ENCODE measurements at regions not wholly inside any gene's neighbourhood (a gene's known extent, or its start where the extent isn't known, plus 50 kb on each side); places are given as distances from the start of the nearest gene placed in this dataset.

DNA sequence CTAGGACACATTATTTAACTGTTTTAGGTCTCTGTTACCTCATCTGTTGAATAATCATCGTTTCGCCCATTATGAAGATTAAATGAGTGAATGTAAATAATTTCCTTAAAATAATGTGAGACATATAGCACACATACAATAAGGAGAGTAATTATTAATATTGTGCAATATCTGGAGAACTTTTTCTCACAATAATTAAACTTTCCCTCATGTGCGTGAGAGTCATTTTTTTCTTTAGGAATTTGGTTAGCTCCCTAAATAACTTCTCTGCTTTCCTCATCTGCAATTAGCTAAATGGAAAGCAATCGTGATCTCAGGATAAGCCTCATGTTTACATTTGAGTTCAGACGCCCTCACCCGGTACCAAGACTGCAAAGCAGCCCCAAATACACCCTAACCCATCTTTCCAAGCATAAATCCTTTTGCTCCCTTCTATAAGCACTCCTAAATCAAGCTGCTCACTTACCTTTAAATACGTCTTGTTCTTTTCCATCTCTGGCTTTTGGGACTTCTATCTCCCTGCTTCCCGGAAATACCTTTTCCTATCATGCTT, 78.8 kb downstream of the MZT1 start:
- ATAC-seq, result peak; percentile 78
- CTCF ChIA-PET (ENCODE audit: low intra/inter-chr PET ratio, low total read pairs), result no interaction called here
- no TSS peak for BruUV-seq (replicated peaks)
- Histone ChIP-seq H2AFZ (ENCODE audit: low read length) (no peak overlapping the region), H3K9ac (ENCODE audit: insufficient read depth, low read depth, low read length) (no peak overlapping the region), H4K20me1 (ENCODE audit: insufficient read depth, low read length) (no peaks in the 10 kb centered on the region), H3K4me2 (ENCODE audit: low read depth, low read length) (no peak overlapping the region), H3K9me3 (ENCODE audit: low read length) (no peaks in the 10 kb centered on the region), H3K79me2 (ENCODE audit: insufficient read depth, low read length) (no peaks in the 10 kb centered on the region), H3K27me3 (ENCODE audit: control insufficient read depth in 1 of 2, insufficient read depth in 2 of 2, low read length in 2 of 2) (no peaks in the 10 kb centered on the region), H3K4me3 (replicated peaks in 1 of 3; ENCODE audit: insufficient read depth in 1 of 3, low read depth in 2 of 3, low read length in 3 of 3) (no peak overlapping the region), H3K27ac (ENCODE audit: extremely low read length, insufficient read depth, low read length) (no peak overlapping the region), H3K36me3 (replicated peaks in 1 of 2; ENCODE audit: control insufficient read depth in 1 of 2, insufficient read depth in 2 of 2, low read length in 2 of 2) (no peaks in the 10 kb centered on the region), H3K4me1 (ENCODE audit: insufficient read depth, low read length) (0 out of 2 replicates have a peak, but pooled peaks cover 4% of the 10 kb centered on the region)
- POLR2A ChIA-PET, result no interaction called here
- DNase-seq (ENCODE audit: low spot score), result no peak
- FAIRE-seq, result no peak
- in situ Hi-C loops (cut with HindIII; ENCODE audit: extremely low pct_ligation_motif_present, low pct_unique_long_range_greater_than_20kb) (no loop called here), intact Hi-C loops (cut with micrococcal nuclease; ENCODE audit: unreplicated experiment) (no loop called here)
- WGBS (ENCODE audit: low lambda C conversion rate), result 8% methylated on average over 8 of the region's 8 CpGs
- TF ChIP-seq, protein P1, sequence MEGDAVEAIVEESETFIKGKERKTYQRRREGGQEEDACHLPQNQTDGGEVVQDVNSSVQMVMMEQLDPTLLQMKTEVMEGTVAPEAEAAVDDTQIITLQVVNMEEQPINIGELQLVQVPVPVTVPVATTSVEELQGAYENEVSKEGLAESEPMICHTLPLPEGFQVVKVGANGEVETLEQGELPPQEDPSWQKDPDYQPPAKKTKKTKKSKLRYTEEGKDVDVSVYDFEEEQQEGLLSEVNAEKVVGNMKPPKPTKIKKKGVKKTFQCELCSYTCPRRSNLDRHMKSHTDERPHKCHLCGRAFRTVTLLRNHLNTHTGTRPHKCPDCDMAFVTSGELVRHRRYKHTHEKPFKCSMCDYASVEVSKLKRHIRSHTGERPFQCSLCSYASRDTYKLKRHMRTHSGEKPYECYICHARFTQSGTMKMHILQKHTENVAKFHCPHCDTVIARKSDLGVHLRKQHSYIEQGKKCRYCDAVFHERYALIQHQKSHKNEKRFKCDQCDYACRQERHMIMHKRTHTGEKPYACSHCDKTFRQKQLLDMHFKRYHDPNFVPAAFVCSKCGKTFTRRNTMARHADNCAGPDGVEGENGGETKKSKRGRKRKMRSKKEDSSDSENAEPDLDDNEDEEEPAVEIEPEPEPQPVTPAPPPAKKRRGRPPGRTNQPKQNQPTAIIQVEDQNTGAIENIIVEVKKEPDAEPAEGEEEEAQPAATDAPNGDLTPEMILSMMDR (CRISPR knock-in tag; IDR thresholded peaks at IDR 0.05), result peak; percentile 50
- TF ChIP-seq CREB1 (IDR thresholded peaks at IDR 0.05), result no peak
- no peak for TF ChIP-seq CREB1 (CRISPR knock-in tag; IDR thresholded peaks at IDR 0.05)
- TF ChIP-seq FOXA1 (IDR thresholded peaks at IDR 0.05), result no peak
- peak; percentile 88 for TF ChIP-seq FOXA1 (CRISPR knock-in tag; IDR thresholded peaks at IDR 0.05)
- TF ChIP-seq KDM5B (CRISPR knock-in tag; IDR thresholded peaks at IDR 0.05; ENCODE audit: borderline replicate concordance), result no peak
- TF ChIP-seq, protein P2, sequence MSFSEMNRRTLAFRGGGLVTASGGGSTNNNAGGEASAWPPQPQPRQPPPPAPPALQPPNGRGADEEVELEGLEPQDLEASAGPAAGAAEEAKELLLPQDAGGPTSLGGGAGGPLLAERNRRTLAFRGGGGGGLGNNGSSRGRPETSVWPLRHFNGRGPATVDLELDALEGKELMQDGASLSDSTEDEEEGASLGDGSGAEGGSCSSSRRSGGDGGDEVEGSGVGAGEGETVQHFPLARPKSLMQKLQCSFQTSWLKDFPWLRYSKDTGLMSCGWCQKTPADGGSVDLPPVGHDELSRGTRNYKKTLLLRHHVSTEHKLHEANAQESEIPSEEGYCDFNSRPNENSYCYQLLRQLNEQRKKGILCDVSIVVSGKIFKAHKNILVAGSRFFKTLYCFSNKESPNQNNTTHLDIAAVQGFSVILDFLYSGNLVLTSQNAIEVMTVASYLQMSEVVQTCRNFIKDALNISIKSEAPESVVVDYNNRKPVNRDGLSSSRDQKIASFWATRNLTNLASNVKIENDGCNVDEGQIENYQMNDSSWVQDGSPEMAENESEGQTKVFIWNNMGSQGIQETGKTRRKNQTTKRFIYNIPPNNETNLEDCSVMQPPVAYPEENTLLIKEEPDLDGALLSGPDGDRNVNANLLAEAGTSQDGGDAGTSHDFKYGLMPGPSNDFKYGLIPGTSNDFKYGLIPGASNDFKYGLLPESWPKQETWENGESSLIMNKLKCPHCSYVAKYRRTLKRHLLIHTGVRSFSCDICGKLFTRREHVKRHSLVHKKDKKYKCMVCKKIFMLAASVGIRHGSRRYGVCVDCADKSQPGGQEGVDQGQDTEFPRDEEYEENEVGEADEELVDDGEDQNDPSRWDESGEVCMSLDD (CRISPR knock-in tag; IDR thresholded peaks at IDR 0.05; ENCODE audit: borderline replicate concordance), result no peak
- no peak for TF ChIP-seq SOX5 (CRISPR knock-in tag; IDR thresholded peaks at IDR 0.05; ENCODE audit: borderline replicate concordance)
- peak; percentile 50; the same call in 1 of the 2 replicates for TF ChIP-seq CEBPB (IDR thresholded peaks at IDR 0.05; ENCODE audit: borderline replicate concordance, low read depth, low read length)
- TF ChIP-seq, protein P3, sequence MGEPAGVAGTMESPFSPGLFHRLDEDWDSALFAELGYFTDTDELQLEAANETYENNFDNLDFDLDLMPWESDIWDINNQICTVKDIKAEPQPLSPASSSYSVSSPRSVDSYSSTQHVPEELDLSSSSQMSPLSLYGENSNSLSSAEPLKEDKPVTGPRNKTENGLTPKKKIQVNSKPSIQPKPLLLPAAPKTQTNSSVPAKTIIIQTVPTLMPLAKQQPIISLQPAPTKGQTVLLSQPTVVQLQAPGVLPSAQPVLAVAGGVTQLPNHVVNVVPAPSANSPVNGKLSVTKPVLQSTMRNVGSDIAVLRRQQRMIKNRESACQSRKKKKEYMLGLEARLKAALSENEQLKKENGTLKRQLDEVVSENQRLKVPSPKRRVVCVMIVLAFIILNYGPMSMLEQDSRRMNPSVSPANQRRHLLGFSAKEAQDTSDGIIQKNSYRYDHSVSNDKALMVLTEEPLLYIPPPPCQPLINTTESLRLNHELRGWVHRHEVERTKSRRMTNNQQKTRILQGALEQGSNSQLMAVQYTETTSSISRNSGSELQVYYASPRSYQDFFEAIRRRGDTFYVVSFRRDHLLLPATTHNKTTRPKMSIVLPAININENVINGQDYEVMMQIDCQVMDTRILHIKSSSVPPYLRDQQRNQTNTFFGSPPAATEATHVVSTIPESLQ (CRISPR knock-in tag; conservative IDR thresholded peaks at IDR 0.05), result no peak
- TF ChIP-seq HNRNPUL1 (IDR thresholded peaks at IDR 0.05; ENCODE audit: low read depth, low read length), result no peak
- no peak for TF ChIP-seq MTA1 (CRISPR knock-in tag; IDR thresholded peaks at IDR 0.05; ENCODE audit: borderline replicate concordance)
- TF ChIP-seq, protein P4, sequence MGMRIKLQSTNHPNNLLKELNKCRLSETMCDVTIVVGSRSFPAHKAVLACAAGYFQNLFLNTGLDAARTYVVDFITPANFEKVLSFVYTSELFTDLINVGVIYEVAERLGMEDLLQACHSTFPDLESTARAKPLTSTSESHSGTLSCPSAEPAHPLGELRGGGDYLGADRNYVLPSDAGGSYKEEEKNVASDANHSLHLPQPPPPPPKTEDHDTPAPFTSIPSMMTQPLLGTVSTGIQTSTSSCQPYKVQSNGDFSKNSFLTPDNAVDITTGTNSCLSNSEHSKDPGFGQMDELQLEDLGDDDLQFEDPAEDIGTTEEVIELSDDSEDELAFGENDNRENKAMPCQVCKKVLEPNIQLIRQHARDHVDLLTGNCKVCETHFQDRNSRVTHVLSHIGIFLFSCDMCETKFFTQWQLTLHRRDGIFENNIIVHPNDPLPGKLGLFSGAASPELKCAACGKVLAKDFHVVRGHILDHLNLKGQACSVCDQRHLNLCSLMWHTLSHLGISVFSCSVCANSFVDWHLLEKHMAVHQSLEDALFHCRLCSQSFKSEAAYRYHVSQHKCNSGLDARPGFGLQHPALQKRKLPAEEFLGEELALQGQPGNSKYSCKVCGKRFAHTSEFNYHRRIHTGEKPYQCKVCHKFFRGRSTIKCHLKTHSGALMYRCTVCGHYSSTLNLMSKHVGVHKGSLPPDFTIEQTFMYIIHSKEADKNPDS (CRISPR knock-in tag; IDR thresholded peaks at IDR 0.05), result no peak
- TF ChIP-seq, protein P5, sequence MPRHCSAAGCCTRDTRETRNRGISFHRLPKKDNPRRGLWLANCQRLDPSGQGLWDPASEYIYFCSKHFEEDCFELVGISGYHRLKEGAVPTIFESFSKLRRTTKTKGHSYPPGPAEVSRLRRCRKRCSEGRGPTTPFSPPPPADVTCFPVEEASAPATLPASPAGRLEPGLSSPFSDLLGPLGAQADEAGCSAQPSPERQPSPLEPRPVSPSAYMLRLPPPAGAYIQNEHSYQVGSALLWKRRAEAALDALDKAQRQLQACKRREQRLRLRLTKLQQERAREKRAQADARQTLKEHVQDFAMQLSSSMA (CRISPR knock-in tag; IDR thresholded peaks at IDR 0.05), result no peak
- peak; percentile 59; the same call in 1 of the 2 replicates for TF ChIP-seq FOXA3 (CRISPR knock-in tag; IDR thresholded peaks at IDR 0.05)
- TF ChIP-seq ZNF17 (CRISPR knock-in tag; IDR thresholded peaks at IDR 0.05), result no peak
- no peak for TF ChIP-seq ZNF282 (IDR thresholded peaks at IDR 0.05; ENCODE audit: partially characterized antibody)
